ENCODE measurements at regions not wholly inside any gene's neighbourhood (a gene's known extent, or its start where the extent isn't known, plus 50 kb on each side); places are given as distances from the start of the nearest gene placed in this dataset.

- DNase-seq (ENCODE audit: low spot score in 2 of 2), result peak in 1 of 2 donors; percentile 31
- TF ChIP-seq POLR2A (IDR thresholded peaks at IDR 0.05), result no peak
- H3K4me3 ChIP-seq (ENCODE audit: low read depth, poor library complexity, severe bottlenecking), result no peak overlapping the region
- intact Hi-C loops (cut with DNase I; ENCODE audit: low total_unique reads), result no loop called here
- 81 to 82% methylated on average over 14 of the region's 14 CpGs for WGBS, 2 donors
Observed at GRCh38 chr2:128536925-128537620, 218.4 kb upstream of the HS6ST1 start.

- TF ChIP-seq POLR2A (IDR thresholded peaks at IDR 0.05) (no peak), CTCF (IDR thresholded peaks at IDR 0.05) (no peak)
- DNase-seq (ENCODE audit: low spot score in 2 of 2), result peak in 1 of 2 donors; percentile 6
- H3K4me3 ChIP-seq (ENCODE audit: low read depth, poor library complexity, severe bottlenecking), result no peak overlapping the region
- intact Hi-C loops (cut with DNase I; ENCODE audit: low total_unique reads), result no loop called here
Observed at GRCh38 chr2:128537646-128538045, 219.0 kb upstream of the HS6ST1 start.

GRCh38 chr2:128538396-128538795, 219.7 kb upstream of the HS6ST1 start:
- DNase-seq (ENCODE audit: low spot score in 2 of 2), result peak in 1 of 2 donors; percentile 29
- intact Hi-C loops (cut with DNase I; ENCODE audit: low total_unique reads), result no loop called here
- 86 to 92% methylated on average over 2 of the region's 2 CpGs for WGBS, 2 donors
- TF ChIP-seq CTCF (IDR thresholded peaks at IDR 0.05) (no peak), POLR2A (IDR thresholded peaks at IDR 0.05) (no peak)
- H3K4me3 ChIP-seq (ENCODE audit: low read depth, poor library complexity, severe bottlenecking), result no peak overlapping the region

GRCh38 chr2:128540670-128541069, 222.0 kb upstream of the HS6ST1 start:
- TF ChIP-seq CTCF (IDR thresholded peaks at IDR 0.05) (no peak), POLR2A (IDR thresholded peaks at IDR 0.05) (no peak)
- WGBS, 2 donors, result 93 to 97% methylated on average over 3 of the region's 3 CpGs
- peak in 1 of 2 donors; percentile 8 for DNase-seq (ENCODE audit: low spot score in 2 of 2)
- intact Hi-C loops (cut with DNase I; ENCODE audit: low total_unique reads), result no loop called here
- no peak overlapping the region for H3K4me3 ChIP-seq (ENCODE audit: low read depth, poor library complexity, severe bottlenecking)

- intact Hi-C loops (cut with DNase I; ENCODE audit: low total_unique reads), result no loop called here
- no peak overlapping the region for H3K4me3 ChIP-seq (ENCODE audit: low read depth, poor library complexity, severe bottlenecking)
- no peak for DNase-seq (ENCODE audit: low spot score in 2 of 2)
- TF ChIP-seq POLR2A (IDR thresholded peaks at IDR 0.05) (no peak), CTCF (IDR thresholded peaks at IDR 0.05) (no peak)
- 78% methylated on average over 2 of the region's 2 CpGs for WGBS, 2 donors
Observed at GRCh38 chr2:128541448-128541847, 222.8 kb upstream of the HS6ST1 start.

- TF ChIP-seq CTCF (IDR thresholded peaks at IDR 0.05) (no peak), POLR2A (IDR thresholded peaks at IDR 0.05) (no peak)
- no peak for DNase-seq (ENCODE audit: low spot score in 2 of 2)
- no peak overlapping the region for H3K4me3 ChIP-seq (ENCODE audit: low read depth, poor library complexity, severe bottlenecking)
- WGBS, 2 donors, result 95 to 97% methylated on average over 3 of the region's 3 CpGs
- intact Hi-C loops (cut with DNase I; ENCODE audit: low total_unique reads), result no loop called here
Observed at GRCh38 chr2:128543036-128543435, 224.4 kb upstream of the HS6ST1 start.

Data from lower leg skin (tissue), 4 donors.